ENCODE measurements at regions not wholly inside any gene's neighbourhood (a gene's known extent, or its start where the extent isn't known, plus 50 kb on each side); places are given as distances from the start of the nearest gene placed in this dataset.

DNA sequence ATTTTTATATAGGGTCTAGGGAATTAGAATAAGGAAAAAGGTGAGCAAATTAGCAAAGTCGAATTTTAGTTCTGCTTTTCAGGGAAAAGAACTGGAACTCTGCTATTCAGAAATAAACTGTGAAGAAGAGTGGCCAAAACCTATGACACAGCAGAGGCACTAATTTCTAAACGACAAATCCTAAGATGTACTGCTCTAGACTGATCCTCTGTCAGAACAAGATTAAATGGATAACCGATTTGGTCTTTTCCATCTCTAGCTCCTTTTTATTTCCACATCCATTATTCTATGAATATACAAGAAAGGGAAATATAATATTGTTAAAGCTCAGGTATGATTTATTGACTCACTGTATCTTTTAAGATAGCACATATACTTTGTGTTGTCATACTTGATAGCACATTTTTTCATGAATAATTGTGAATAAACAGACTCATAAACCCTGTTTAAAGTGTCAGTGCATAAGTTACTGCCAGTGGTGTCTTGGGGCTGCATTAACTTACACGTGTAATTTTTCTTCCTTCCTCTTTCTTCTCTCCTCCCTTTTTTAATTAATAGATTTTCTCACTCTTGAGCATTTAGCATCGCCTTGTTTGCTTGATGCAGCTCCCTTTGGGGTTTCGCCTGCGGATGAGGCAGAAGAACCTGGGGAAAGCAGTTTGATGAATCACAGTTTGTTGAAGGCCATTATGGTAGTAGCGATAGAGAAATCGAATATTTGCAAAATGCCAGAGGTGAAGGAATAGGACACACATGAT, 496.6 kb downstream of the ADGRL2 start:
- TF ChIP-seq EZH2 (IDR thresholded peaks at IDR 0.05) (no peak), POLR2AphosphoS5 (IDR thresholded peaks at IDR 0.05; ENCODE audit: borderline replicate concordance, low read depth, low read length) (no peak)

Measured in SK-N-MC (cell line).